NCI-H1092 (cell line): ENCODE measurements at regions not wholly inside any gene's neighbourhood (a gene's known extent, or its start where the extent isn't known, plus 50 kb on each side); places are given as distances from the start of the nearest gene placed in this dataset.

ENCODE experiments used
- DNase-seq: peaks from one replicate; lab custom pipeline; 2025; lab: John Stamatoyannopoulos, UW

GRCh38 chr2:66382091-66382490 is 52.8 kb upstream of the MEIS1 start:
- no peak for DNase-seq

GRCh38 chr2:66379473-66379872 is 55.5 kb upstream of the MEIS1 start:
- no peak for DNase-seq

GRCh38 chr2:66377832-66378231 is 57.1 kb upstream of the MEIS1 start:
- DNase-seq, result no peak

- DNase-seq, result no peak
Observed at GRCh38 chr2:66370824-66371223, 64.1 kb upstream of the MEIS1 start.

GRCh38 chr2:66366619-66367018 is 68.3 kb upstream of the MEIS1 start:
- DNase-seq, result no peak

GRCh38 chr2:66364495-66365333 is 70.2 kb upstream of the MEIS1 start:
- no peak for DNase-seq

- no peak for DNase-seq
Observed at GRCh38 chr2:66362701-66363100, 72.2 kb upstream of the MEIS1 start.

- DNase-seq, result no peak
Observed at GRCh38 chr2:66346231-66346664, 88.7 kb upstream of the MEIS1 start.

- no peak for DNase-seq
Observed at GRCh38 chr2:66344087-66344663, 90.8 kb upstream of the MEIS1 start.

- no peak for DNase-seq
Observed at GRCh38 chr2:66343259-66343658, 91.7 kb upstream of the MEIS1 start.

GRCh38 chr2:66340521-66340920 is 94.4 kb upstream of the MEIS1 start:
- no peak for DNase-seq

- DNase-seq, result no peak
Observed at GRCh38 chr2:66334237-66335029, 100.5 kb upstream of the MEIS1 start.

- no peak for DNase-seq
Observed at GRCh38 chr2:66331176-66331575, 103.7 kb upstream of the MEIS1 start.

- no peak for DNase-seq
Observed at GRCh38 chr2:66329081-66329605, 105.8 kb upstream of the MEIS1 start.

GRCh38 chr2:66327066-66327740 is 107.7 kb upstream of the MEIS1 start:
- DNase-seq, result no peak

- DNase-seq, result no peak
Observed at GRCh38 chr2:66324909-66325528, 109.9 kb upstream of the MEIS1 start.

GRCh38 chr2:66324356-66324755 is 110.6 kb upstream of the MEIS1 start:
- DNase-seq, result no peak

GRCh38 chr2:66323406-66323805 is 111.5 kb upstream of the MEIS1 start:
- DNase-seq, result no peak

- no peak for DNase-seq
Observed at GRCh38 chr2:66322506-66323260, 112.2 kb upstream of the MEIS1 start.

- no peak for DNase-seq
Observed at GRCh38 chr2:66318009-66318561, 116.8 kb upstream of the MEIS1 start.
